NCI-H2227 treated with DMSO at 0.1 percent for 48 hours (cell line): ENCODE measurements at regions not wholly inside any gene's neighbourhood (a gene's known extent, or its start where the extent isn't known, plus 50 kb on each side); places are given as distances from the start of the nearest gene placed in this dataset.

ENCODE experiments used
- DNase-seq: peaks from one replicate; lab custom pipeline; 2025; lab: John Stamatoyannopoulos, UW

- DNase-seq = no peak
These were observed 84.7 kb upstream of the AKIP1 start for GRCh38 chr11:8826139-8826786.

GRCh38 chr11:8826901-8827560, 84.0 kb upstream of the AKIP1 start:
- no peak for DNase-seq

GRCh38 chr11:8828046-8828445, 82.9 kb upstream of the AKIP1 start:
- no peak for DNase-seq

- DNase-seq = no peak
These were observed 82.2 kb upstream of the AKIP1 start for GRCh38 chr11:8828580-8829361.

- DNase-seq = no peak
These were observed 81.4 kb upstream of the AKIP1 start for GRCh38 chr11:8829556-8829955.

GRCh38 chr11:8830641-8831040, 80.3 kb upstream of the AKIP1 start:
- DNase-seq = no peak

- no peak for DNase-seq
These were observed 79.1 kb upstream of the AKIP1 start for GRCh38 chr11:8831861-8832260.

- peak; percentile 26 for DNase-seq
These were observed 78.3 kb upstream of the AKIP1 start for GRCh38 chr11:8832571-8833260.

- no peak for DNase-seq
These were observed 77.2 kb upstream of the AKIP1 start for GRCh38 chr11:8833568-8834315.

GRCh38 chr11:8834379-8834778, 76.6 kb upstream of the AKIP1 start:
- DNase-seq = no peak

- DNase-seq = no peak
These were observed 72.7 kb upstream of the AKIP1 start for GRCh38 chr11:8838248-8838647.

- no peak for DNase-seq
These were observed 71.6 kb upstream of the AKIP1 start for GRCh38 chr11:8839306-8839956.

GRCh38 chr11:8839957-8840945, 70.7 kb upstream of the AKIP1 start:
- DNase-seq = peak; percentile 68

- no peak for DNase-seq
These were observed 69.1 kb upstream of the AKIP1 start for GRCh38 chr11:8841899-8842298.

- no peak for DNase-seq
These were observed 52.2 kb upstream of the AKIP1 start for GRCh38 chr11:8858808-8859207.
